ENCODE measurements at regions not wholly inside any gene's neighbourhood (a gene's known extent, or its start where the extent isn't known, plus 50 kb on each side); places are given as distances from the start of the nearest gene placed in this dataset.

DNA sequence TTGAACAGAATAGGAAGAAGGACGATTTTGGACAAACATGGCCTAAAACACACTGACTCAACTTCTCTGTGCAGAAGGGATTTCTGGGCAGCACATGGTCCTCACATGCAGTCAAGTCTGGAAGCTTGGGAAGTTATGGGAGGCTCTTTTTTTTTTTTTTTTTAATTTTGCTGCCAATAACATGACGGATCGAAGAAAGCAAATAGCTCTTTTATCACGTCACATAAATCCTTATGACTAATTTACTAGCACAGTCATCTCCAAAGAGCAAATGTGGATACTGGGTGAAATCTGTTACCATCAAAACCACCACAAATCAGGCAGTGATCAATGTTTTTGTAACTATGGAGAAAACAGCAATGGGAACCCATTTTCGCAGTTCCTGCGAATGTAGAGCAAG is 193.3 kb upstream of the FAM9B start:
- H2AFZ ChIP-seq = no peak overlapping the region
- no peaks in the 10 kb centered on the region for H3K27me3 ChIP-seq (ENCODE audit: control insufficient read depth, insufficient read depth, low read length)
- no peaks in the 10 kb centered on the region for H3K79me2 ChIP-seq
- H3K4me2 ChIP-seq (ENCODE audit: low read length) = no peak overlapping the region
- H3K4me1 ChIP-seq = no peaks in the 10 kb centered on the region
- no peak overlapping the region for H3K9ac ChIP-seq
- H3K4me3 ChIP-seq (ENCODE audit: low read depth, low read length) = no peak overlapping the region
- TF ChIP-seq, protein P1, sequence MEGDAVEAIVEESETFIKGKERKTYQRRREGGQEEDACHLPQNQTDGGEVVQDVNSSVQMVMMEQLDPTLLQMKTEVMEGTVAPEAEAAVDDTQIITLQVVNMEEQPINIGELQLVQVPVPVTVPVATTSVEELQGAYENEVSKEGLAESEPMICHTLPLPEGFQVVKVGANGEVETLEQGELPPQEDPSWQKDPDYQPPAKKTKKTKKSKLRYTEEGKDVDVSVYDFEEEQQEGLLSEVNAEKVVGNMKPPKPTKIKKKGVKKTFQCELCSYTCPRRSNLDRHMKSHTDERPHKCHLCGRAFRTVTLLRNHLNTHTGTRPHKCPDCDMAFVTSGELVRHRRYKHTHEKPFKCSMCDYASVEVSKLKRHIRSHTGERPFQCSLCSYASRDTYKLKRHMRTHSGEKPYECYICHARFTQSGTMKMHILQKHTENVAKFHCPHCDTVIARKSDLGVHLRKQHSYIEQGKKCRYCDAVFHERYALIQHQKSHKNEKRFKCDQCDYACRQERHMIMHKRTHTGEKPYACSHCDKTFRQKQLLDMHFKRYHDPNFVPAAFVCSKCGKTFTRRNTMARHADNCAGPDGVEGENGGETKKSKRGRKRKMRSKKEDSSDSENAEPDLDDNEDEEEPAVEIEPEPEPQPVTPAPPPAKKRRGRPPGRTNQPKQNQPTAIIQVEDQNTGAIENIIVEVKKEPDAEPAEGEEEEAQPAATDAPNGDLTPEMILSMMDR (IDR thresholded peaks at IDR 0.05) = no peak
- H3K27ac ChIP-seq = no peak overlapping the region
- no peaks in the 10 kb centered on the region for H3K9me3 ChIP-seq (ENCODE audit: control insufficient read depth, low read length)
- no peaks in the 10 kb centered on the region for H3K36me3 ChIP-seq (ENCODE audit: control insufficient read depth, insufficient read depth, low read length)

DNA sequence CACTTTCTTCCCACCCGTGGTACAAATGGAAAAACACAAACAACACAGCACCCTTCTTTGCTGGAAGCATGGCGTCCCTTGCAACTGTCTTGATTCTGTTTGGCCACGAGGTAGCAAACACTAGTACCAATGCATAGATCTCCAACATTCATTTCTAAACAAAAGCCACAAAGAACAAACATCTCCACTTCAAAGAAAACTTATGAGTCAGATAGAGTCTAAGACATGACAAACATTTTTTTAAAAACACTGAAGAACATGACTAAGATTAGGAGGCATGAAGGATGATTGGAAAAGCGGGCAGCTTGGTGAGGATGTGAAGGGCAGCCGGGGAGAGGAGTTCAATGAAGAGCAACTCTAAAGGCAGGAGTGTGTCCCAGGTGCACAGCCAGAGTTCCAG is 197.6 kb upstream of the FAM9B start:
- no peaks in the 10 kb centered on the region for H3K36me3 ChIP-seq (ENCODE audit: control insufficient read depth, insufficient read depth, low read length)
- no peaks in the 10 kb centered on the region for H3K79me2 ChIP-seq
- H3K4me1 ChIP-seq = no peaks in the 10 kb centered on the region
- no peak overlapping the region for H3K4me2 ChIP-seq (ENCODE audit: low read length)
- H2AFZ ChIP-seq = no peak overlapping the region
- H3K4me3 ChIP-seq (ENCODE audit: low read depth, low read length) = no peak overlapping the region
- H3K9ac ChIP-seq = no peak overlapping the region
- H3K27ac ChIP-seq = no peak overlapping the region
- no peaks in the 10 kb centered on the region for H3K9me3 ChIP-seq (ENCODE audit: control insufficient read depth, low read length)
- TF ChIP-seq, protein P1 (IDR thresholded peaks at IDR 0.05) = no peak
- no peaks in the 10 kb centered on the region for H3K27me3 ChIP-seq (ENCODE audit: control insufficient read depth, insufficient read depth, low read length)

GRCh38 chrX:9233141-9233540 is 199.2 kb upstream of the FAM9B start:
- H3K36me3 ChIP-seq (ENCODE audit: control insufficient read depth, insufficient read depth, low read length) = no peaks in the 10 kb centered on the region
- H3K79me2 ChIP-seq = no peaks in the 10 kb centered on the region
- H3K9me3 ChIP-seq (ENCODE audit: control insufficient read depth, low read length) = no peaks in the 10 kb centered on the region
- H2AFZ ChIP-seq = no peak overlapping the region
- H3K4me3 ChIP-seq (ENCODE audit: low read depth, low read length) = no peak overlapping the region
- H3K4me2 ChIP-seq (ENCODE audit: low read length) = no peak overlapping the region
- no peak overlapping the region for H3K27ac ChIP-seq
- H3K27me3 ChIP-seq (ENCODE audit: control insufficient read depth, insufficient read depth, low read length) = no peaks in the 10 kb centered on the region
- no peaks in the 10 kb centered on the region for H3K4me1 ChIP-seq
- TF ChIP-seq, protein P1 (IDR thresholded peaks at IDR 0.05) = no peak
- H3K9ac ChIP-seq = no peak overlapping the region

DNA sequence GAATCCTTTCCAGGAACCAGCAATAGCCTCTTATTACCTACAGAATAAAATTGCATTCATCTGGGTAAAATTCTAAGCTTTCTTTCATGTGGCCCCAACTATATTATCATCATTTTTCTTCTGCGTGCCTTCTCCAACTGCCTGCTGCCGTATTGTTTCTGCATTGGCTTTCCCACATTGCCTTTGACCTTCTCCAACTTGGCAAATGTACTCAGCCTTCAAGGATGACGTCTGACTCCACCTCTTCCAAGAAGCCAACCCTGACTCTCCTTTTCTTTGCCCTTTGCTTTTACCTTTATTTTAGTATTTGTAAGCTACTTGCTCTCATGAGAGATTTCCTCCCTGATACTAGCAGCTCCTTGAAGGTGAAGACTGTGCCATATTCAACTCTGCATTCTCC is 200.4 kb upstream of the FAM9B start:
- no peak overlapping the region for H3K4me3 ChIP-seq (ENCODE audit: low read depth, low read length)
- no peak overlapping the region for H2AFZ ChIP-seq
- no peaks in the 10 kb centered on the region for H3K36me3 ChIP-seq (ENCODE audit: control insufficient read depth, insufficient read depth, low read length)
- no peak overlapping the region for H3K9ac ChIP-seq
- H3K9me3 ChIP-seq (ENCODE audit: control insufficient read depth, low read length) = no peaks in the 10 kb centered on the region
- no peak overlapping the region for H3K27ac ChIP-seq
- H3K4me2 ChIP-seq (ENCODE audit: low read length) = no peak overlapping the region
- no peaks in the 10 kb centered on the region for H3K27me3 ChIP-seq (ENCODE audit: control insufficient read depth, insufficient read depth, low read length)
- TF ChIP-seq, protein P1 (IDR thresholded peaks at IDR 0.05) = no peak
- no peaks in the 10 kb centered on the region for H3K79me2 ChIP-seq
- H3K4me1 ChIP-seq = no peaks in the 10 kb centered on the region

DNA sequence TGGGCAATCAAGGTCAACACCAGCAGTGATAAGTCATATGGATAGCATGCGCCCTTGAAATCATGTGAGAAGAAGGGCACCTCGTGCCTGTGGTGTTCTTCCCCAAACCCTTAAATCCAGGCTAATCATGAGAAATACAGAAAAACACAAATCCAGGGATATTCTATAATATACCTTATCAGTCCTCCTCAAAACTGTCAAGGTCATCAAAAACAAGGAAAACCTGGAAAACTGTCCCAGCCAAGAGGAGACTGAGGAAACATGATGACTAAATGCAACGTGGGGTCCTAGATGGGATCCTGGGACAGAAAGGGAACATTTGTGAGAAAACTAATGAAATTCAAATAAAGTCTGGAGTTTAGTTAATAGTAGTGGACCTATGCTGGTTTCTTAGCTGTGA is 201.8 kb upstream of the FAM9B start:
- no peaks in the 10 kb centered on the region for H3K27me3 ChIP-seq (ENCODE audit: control insufficient read depth, insufficient read depth, low read length)
- no peaks in the 10 kb centered on the region for H3K79me2 ChIP-seq
- no peak overlapping the region for H2AFZ ChIP-seq
- no peak overlapping the region for H3K9ac ChIP-seq
- H3K4me1 ChIP-seq = no peaks in the 10 kb centered on the region
- no peak overlapping the region for H3K27ac ChIP-seq
- no peak overlapping the region for H3K4me2 ChIP-seq (ENCODE audit: low read length)
- H3K36me3 ChIP-seq (ENCODE audit: control insufficient read depth, insufficient read depth, low read length) = no peaks in the 10 kb centered on the region
- TF ChIP-seq, protein P1 (IDR thresholded peaks at IDR 0.05) = no peak
- no peak overlapping the region for H3K4me3 ChIP-seq (ENCODE audit: low read depth, low read length)
- H3K9me3 ChIP-seq (ENCODE audit: control insufficient read depth, low read length) = no peaks in the 10 kb centered on the region

Measured in parathyroid adenoma (tissue), 2 donors.